ENCODE measurements at regions not wholly inside any gene's neighbourhood (a gene's known extent, or its start where the extent isn't known, plus 50 kb on each side); places are given as distances from the start of the nearest gene placed in this dataset.

DNA sequence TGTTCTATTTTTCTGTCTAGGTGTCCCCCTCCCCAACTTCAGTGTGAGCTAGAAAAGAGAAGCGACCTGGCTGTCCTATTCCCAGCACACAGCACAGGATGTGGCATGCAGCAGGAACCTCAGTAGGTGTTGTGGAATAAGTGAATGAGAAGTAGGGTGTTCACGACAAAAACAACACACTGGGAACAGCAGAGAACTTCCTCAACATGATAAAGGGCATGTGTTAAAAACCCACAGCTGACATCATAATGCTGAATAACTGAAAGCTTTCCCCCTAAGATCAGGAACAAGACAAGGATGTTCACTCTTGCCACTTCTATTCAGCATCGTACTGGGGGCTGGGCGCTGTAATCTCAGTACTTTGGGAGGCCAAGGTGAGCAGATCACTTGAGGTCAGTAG is 155.6 kb upstream of the ZNF618 start:
- Histone ChIP-seq H3K79me1 (ENCODE audit: low read depth in 1 of 2, low read length in 2 of 2) (no peaks in the 10 kb centered on the region), H2AFZ (replicated peaks; ENCODE audit: low read length, poor library complexity) (no peak overlapping the region), H3K9ac (ENCODE audit: low read depth, low read length) (no peak overlapping the region), H3K4ac (ENCODE audit: low read depth, low read length) (no peak overlapping the region), H2BK5ac (ENCODE audit: low read depth, low read length, poor library complexity, severe bottlenecking) (no peak overlapping the region), H3K9me1 (ENCODE audit: insufficient read depth, low read length) (no peaks in the 10 kb centered on the region), H4K8ac (ENCODE audit: low read depth in 2 of 2, low read length in 2 of 2) (no peak overlapping the region), H2AK9ac (replicated peaks; ENCODE audit: low read depth, low read length, poor library complexity) (no peak overlapping the region), H3K4me1 (ENCODE audit: control insufficient read depth, insufficient read depth, low read length) (no peaks in the 10 kb centered on the region), H2BK20ac (ENCODE audit: low read depth, low read length) (no peak overlapping the region), H3K4me2 (ENCODE audit: low read depth, low read length) (no peak overlapping the region), H4K20me1 (ENCODE audit: insufficient read depth, low read length) (no peaks in the 10 kb centered on the region), H3K14ac (replicated peaks; ENCODE audit: low read depth, low read length) (no peak overlapping the region), H4K5ac (ENCODE audit: low read depth, low read length) (no peak overlapping the region), H3K27ac (ENCODE audit: insufficient read depth, low read length) (no peak overlapping the region), H3K23ac (ENCODE audit: low read depth, low read length) (no peak overlapping the region), H3K4me3 (ENCODE audit: insufficient read depth, low read depth, low read length) (no peak overlapping the region), H3K27me3 (ENCODE audit: control insufficient read depth, insufficient read depth, low read length) (peaks cover 14% of the 10 kb centered on the region), H2AK5ac (ENCODE audit: low read depth, low read length) (no peak overlapping the region), H4K91ac (ENCODE audit: insufficient read depth, low read depth, low read length) (no peak overlapping the region), H3K56ac (ENCODE audit: extremely low read depth, insufficient read depth, low read length) (no peak overlapping the region), H3K18ac (ENCODE audit: low read depth, low read length) (no peak overlapping the region), H2BK15ac (ENCODE audit: low read depth, low read length) (no peak overlapping the region), H3K36me3 (ENCODE audit: control insufficient read depth, insufficient read depth, low read length) (no peaks in the 10 kb centered on the region), H3K9me3 (ENCODE audit: control insufficient read depth, insufficient read depth, low read length) (peaks cover 8% of the 10 kb centered on the region), H2BK120ac (ENCODE audit: low read depth, low read length) (no peak overlapping the region)
- TF ChIP-seq RAD21 (IDR thresholded peaks at IDR 0.05; ENCODE audit: low read length), result no peak
- no peak for TF ChIP-seq RFX5 (IDR thresholded peaks at IDR 0.05; ENCODE audit: low read depth, low read length)
- TF ChIP-seq POLR2A (IDR thresholded peaks at IDR 0.05; ENCODE audit: low read depth, low read length), result no peak
- CTCF ChIA-PET, result interaction anchor here (0.6 kb wide), 1 partner anchor 237 kb away, joined by 3 read pairs; no protein-coding TSS in a partner anchor
- intact Hi-C loops (cut with micrococcal nuclease) (no loop called here), in situ Hi-C loops (cut with MboI; ENCODE audit: low sequenced_read_pairs) (no loop called here), dilution Hi-C loops (cut with HindIII; ENCODE audit: low sequenced_read_pairs, unreplicated experiment) (no loop called here)
- POLR2A ChIA-PET (ENCODE audit: unreplicated experiment), result no interaction called here
- WGBS, 2 experiments (ENCODE audit: extremely low coverage in 2 of 2, insufficient read length in 1 of 2), result no CpG with 5 or more reads among the region's 4 CpGs
- DNase-seq, result no peak
- no peak for ATAC-seq (ENCODE audit: low read depth)
- no TSS peak for BruUV-seq (replicated peaks)

Data from IMR-90 (cell line).